Activated CD8-positive, alpha-beta memory T cell treated with anti-CD3 and anti-CD28 coated beads, Interleukin-2, amount 10 ng/mL, durations not matched to agents 7 days and 5 days (primary cell): ENCODE measurements at regions not wholly inside any gene's neighbourhood (a gene's known extent, or its start where the extent isn't known, plus 50 kb on each side); places are given as distances from the start of the nearest gene placed in this dataset.

Experiments used
- ATAC-seq: fragments of 150-1000 bp; cut with Tn5 transposase; one replicate; pipeline ENCODE4 v1.10.0; 2021; ENCODE audit warnings: moderate library complexity
- CTCF ChIA-PET: fragments of 350-600 bp; sonication (Branson Sonifier 250); formaldehyde crosslinking; loops from one replicate; lab custom pipeline; 2021; ENCODE audit warnings: antibody characterized with exemption; lab: Charles Lee
- DNase-seq: peaks from one replicate; pipeline ENCODE4 v3.0.0-alpha.2; 2020
- H3K27ac Mint-ChIP-seq: one replicate; pipeline ENCODE4 v1.8.0; 2021; ENCODE audit warnings: mild to moderate bottlenecking, mixed read lengths
- H3K27me3 Mint-ChIP-seq: one replicate; pipeline ENCODE4 v1.8.0; 2021; ENCODE audit warnings: mixed read lengths
- H3K36me3 Mint-ChIP-seq: one replicate; pipeline ENCODE4 v1.8.0; 2021; ENCODE audit warnings: mild to moderate bottlenecking, mixed read lengths
- H3K4me1 Mint-ChIP-seq: one replicate; pipeline ENCODE4 v1.8.0; 2021; ENCODE audit warnings: mixed read lengths
- H3K4me3 Mint-ChIP-seq: one replicate; pipeline ENCODE4 v1.8.0; 2021; ENCODE audit warnings: mild to moderate bottlenecking, moderate library complexity, mixed read lengths
- H3K9me3 Mint-ChIP-seq: one replicate; pipeline ENCODE4 v1.8.0; 2022; ENCODE audit warnings: low read depth, mixed read lengths

DNA sequence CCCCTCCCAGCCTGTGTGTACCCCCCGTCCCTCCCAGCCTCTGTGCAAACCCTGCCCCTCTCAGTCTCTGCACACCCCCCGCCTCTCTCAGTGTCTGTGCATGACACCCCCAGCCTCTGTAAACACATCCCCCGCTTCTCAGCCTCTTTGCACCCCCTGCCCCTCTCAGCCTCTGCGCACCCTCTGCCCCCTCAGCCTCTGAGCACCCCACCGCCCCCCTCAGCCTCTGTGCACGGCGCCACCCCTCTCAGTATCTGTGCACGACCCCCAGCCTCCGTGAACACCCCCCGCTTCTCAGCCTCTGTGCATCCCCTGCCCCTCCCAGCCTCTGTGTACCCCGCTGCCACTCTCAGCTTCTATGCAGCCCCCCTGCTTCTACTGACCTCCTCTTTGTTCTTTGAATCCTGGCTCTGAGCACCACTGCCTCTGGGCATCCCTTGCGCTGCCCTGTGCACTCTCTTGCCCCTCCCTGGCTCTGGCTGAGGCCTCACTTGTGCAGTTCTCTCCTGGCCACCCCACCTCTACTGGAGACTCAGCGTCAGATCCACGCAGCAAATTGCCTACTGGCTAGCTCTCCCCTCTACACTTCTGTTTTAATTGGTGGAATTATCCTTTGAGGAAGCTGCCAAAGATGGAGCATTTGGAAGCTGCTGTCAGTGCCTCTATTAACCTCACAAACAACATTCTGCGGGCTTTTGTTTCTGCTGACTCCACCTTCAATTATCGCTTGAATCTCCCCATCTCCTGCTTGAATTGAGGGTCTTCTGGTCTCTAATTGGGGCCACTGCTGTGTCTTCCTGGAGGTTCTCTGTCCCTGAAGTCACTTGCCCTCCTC is 838.6 kb downstream of the TBC1D22A start:
- peak; percentile 7 for DNase-seq
- Mint-ChIP-seq H3K4me1 (no peaks in the 10 kb centered on the region), H3K9me3 (no peaks in the 10 kb centered on the region), H3K27ac (no peak overlapping the region), H3K27me3 (no peaks in the 10 kb centered on the region), H3K4me3 (no peak overlapping the region), H3K36me3 (no peaks in the 10 kb centered on the region)
- ATAC-seq, result no peak
- CTCF ChIA-PET, result no interaction called here

DNA sequence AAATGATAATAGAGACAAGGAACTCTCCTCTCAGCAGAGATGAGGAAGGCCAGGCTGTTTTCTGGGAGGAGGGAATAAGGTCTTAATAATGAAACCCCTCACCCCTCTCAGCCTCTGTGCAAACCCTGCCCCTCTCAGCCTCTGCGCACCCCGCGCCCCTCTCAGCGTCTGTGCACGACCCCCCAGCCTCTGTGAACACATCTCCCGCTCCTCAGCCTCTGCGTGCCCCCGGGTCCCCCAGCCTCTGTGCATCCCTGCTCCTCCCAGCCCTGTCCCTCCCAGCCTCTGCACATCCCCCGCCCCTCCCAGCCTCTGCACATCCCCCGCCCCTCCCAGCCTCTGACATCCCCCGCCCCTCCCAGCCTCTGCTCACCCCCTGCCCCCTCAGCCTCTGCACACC is 837.8 kb downstream of the TBC1D22A start:
- Mint-ChIP-seq H3K9me3 (no peaks in the 10 kb centered on the region), H3K36me3 (no peaks in the 10 kb centered on the region), H3K27ac (no peak overlapping the region), H3K27me3 (no peaks in the 10 kb centered on the region), H3K4me1 (no peaks in the 10 kb centered on the region), H3K4me3 (no peak overlapping the region)
- DNase-seq (peak; percentile 12), ATAC-seq (no peak)
- CTCF ChIA-PET, result no interaction called here

DNA sequence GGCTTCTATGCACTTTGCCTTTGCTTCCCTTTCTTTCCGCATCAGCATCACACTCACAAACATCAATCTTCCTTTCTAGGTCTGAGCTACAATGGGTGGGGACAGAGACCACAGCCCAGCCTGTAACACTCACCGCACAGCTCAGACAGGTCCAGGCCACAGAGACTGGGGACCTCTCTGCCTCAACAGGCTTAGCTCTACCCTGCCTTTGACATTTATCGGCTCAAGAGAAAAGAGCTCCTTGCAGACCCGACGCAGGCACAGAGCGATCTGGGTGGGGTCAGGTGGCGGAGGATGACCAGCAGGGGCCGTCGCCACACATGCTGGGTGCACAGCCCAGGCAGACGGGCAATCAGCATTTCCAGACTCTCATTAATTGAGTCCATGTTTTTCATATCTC is 837.3 kb downstream of the TBC1D22A start:
- Mint-ChIP-seq H3K4me1 (no peaks in the 10 kb centered on the region), H3K27ac (no peak overlapping the region), H3K4me3 (no peak overlapping the region), H3K27me3 (no peaks in the 10 kb centered on the region), H3K9me3 (no peaks in the 10 kb centered on the region), H3K36me3 (no peaks in the 10 kb centered on the region)
- no peak for ATAC-seq
- peak; percentile 12 for DNase-seq
- CTCF ChIA-PET, result interaction anchor here (0.6 kb wide), 1 partner anchor 20 kb away, joined by 3 read pairs; no protein-coding TSS in a partner anchor

- H3K4me1 Mint-ChIP-seq, result no peaks in the 10 kb centered on the region
- no peaks in the 10 kb centered on the region for H3K36me3 Mint-ChIP-seq
- no peak for ATAC-seq
- H3K27me3 Mint-ChIP-seq, result no peaks in the 10 kb centered on the region
- CTCF ChIA-PET, result no interaction called here
- H3K27ac Mint-ChIP-seq, result no peak overlapping the region
- no peak overlapping the region for H3K4me3 Mint-ChIP-seq
- H3K9me3 Mint-ChIP-seq, result no peaks in the 10 kb centered on the region
- peak; percentile 3 for DNase-seq
Measured at GRCh38 chr22:47598864-47599263, 836.4 kb downstream of the TBC1D22A start.

GRCh38 chr22:47597041-47597440 is 834.6 kb downstream of the TBC1D22A start:
- no peak for DNase-seq
- H3K4me3 Mint-ChIP-seq, result no peak overlapping the region
- H3K27me3 Mint-ChIP-seq, result no peaks in the 10 kb centered on the region
- ATAC-seq, result no peak
- H3K4me1 Mint-ChIP-seq, result no peaks in the 10 kb centered on the region
- no peaks in the 10 kb centered on the region for H3K9me3 Mint-ChIP-seq
- H3K27ac Mint-ChIP-seq, result no peak overlapping the region
- CTCF ChIA-PET, result no interaction called here
- no peaks in the 10 kb centered on the region for H3K36me3 Mint-ChIP-seq

DNA sequence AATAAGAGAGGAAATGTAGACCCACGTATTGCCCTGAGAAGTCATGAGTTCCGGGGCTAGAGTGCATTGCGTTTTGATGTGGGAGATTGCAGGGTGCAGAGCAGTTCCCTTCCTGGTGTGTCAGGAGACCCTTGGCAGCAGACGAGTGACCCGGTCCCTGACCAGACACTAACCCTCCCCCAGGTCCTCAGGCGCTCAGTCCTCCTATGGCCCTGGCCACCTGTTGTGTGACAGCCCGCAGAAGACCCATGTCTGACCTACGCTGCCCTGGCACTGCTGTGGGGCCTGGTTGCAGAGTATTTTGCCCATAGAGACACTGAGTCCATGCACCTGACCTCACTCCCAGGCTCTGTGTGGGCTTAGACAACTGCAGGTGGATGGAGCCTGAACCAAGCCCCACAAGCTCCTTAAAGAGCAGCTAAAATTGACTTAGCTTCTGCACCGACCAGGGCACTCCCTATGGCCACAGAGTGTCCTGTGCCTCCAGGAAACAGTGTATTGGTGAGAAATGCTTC is 833.8 kb downstream of the TBC1D22A start:
- ATAC-seq (no peak), DNase-seq (no peak)
- CTCF ChIA-PET, result no interaction called here
- Mint-ChIP-seq H3K9me3 (no peaks in the 10 kb centered on the region), H3K36me3 (no peaks in the 10 kb centered on the region), H3K4me3 (no peak overlapping the region), H3K27me3 (no peaks in the 10 kb centered on the region), H3K4me1 (no peaks in the 10 kb centered on the region), H3K27ac (no peak overlapping the region)

- no peaks in the 10 kb centered on the region for H3K27me3 Mint-ChIP-seq
- H3K4me3 Mint-ChIP-seq, result no peak overlapping the region
Measured at GRCh38 chr22:47594836-47595521, 832.5 kb downstream of the TBC1D22A start.

GRCh38 chr22:47593911-47594311 is 831.5 kb downstream of the TBC1D22A start:
- Mint-ChIP-seq H3K4me3 (no peak overlapping the region), H3K27me3 (no peaks in the 10 kb centered on the region), H3K36me3 (no peaks in the 10 kb centered on the region), H3K27ac (no peak overlapping the region), H3K4me1 (no peaks in the 10 kb centered on the region), H3K9me3 (no peaks in the 10 kb centered on the region)
- no peak for DNase-seq
- no peak for ATAC-seq
- CTCF ChIA-PET, result no interaction called here

More at GRCh38 chr22:47594836-47595521, 832.5 kb downstream of the TBC1D22A start:
- H3K9me3 Mint-ChIP-seq, result no peaks in the 10 kb centered on the region
- ATAC-seq, result no peak
- no peak overlapping the region for H3K27ac Mint-ChIP-seq
- no peaks in the 10 kb centered on the region for H3K4me1 Mint-ChIP-seq
- CTCF ChIA-PET, result interaction anchor here (0.6 kb wide), 1 partner anchor 15 kb away, joined by 3 read pairs; no protein-coding TSS in a partner anchor
- no peak for DNase-seq
- H3K36me3 Mint-ChIP-seq, result no peaks in the 10 kb centered on the region

DNA sequence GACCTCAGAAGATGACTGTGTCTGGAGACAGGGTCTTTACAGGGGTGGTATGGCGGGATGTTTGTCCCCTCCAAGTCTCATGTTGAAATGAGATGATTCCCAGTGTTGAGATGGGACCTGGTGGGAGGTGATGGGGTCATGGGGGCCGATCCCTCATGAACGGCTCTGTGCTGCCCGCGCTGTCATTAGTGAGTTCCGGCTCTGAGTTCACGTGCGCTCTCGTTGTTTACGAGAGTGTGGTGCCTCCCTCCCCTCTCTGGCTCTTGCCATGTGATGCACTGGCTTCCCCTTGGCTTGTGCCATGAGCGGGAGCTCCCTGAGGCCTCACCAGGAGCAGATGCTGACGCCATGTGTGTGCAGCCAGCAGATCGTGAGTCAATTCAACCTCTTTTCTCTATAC is 830.8 kb downstream of the TBC1D22A start:
- CTCF ChIA-PET, result no interaction called here
- no peak overlapping the region for H3K4me3 Mint-ChIP-seq
- H3K27ac Mint-ChIP-seq, result no peak overlapping the region
- no peak for DNase-seq
- no peaks in the 10 kb centered on the region for H3K9me3 Mint-ChIP-seq
- no peaks in the 10 kb centered on the region for H3K36me3 Mint-ChIP-seq
- H3K27me3 Mint-ChIP-seq, result no peaks in the 10 kb centered on the region
- ATAC-seq, result no peak
- no peaks in the 10 kb centered on the region for H3K4me1 Mint-ChIP-seq

- H3K9me3 Mint-ChIP-seq, result no peaks in the 10 kb centered on the region
- H3K27me3 Mint-ChIP-seq, result no peaks in the 10 kb centered on the region
- ATAC-seq (no peak), DNase-seq (no peak)
- H3K4me1 Mint-ChIP-seq, result no peaks in the 10 kb centered on the region
- CTCF ChIA-PET, result no interaction called here
- no peak overlapping the region for H3K4me3 Mint-ChIP-seq
- no peaks in the 10 kb centered on the region for H3K36me3 Mint-ChIP-seq
- no peak overlapping the region for H3K27ac Mint-ChIP-seq
Measured at GRCh38 chr22:47592791-47593190, 830.3 kb downstream of the TBC1D22A start.

- ATAC-seq, result no peak
- Mint-ChIP-seq H3K27ac (no peak overlapping the region), H3K36me3 (no peaks in the 10 kb centered on the region), H3K4me1 (no peaks in the 10 kb centered on the region), H3K4me3 (no peak overlapping the region), H3K27me3 (no peaks in the 10 kb centered on the region), H3K9me3 (no peaks in the 10 kb centered on the region)
- CTCF ChIA-PET, result no interaction called here
- no peak for DNase-seq
Measured at GRCh38 chr22:47591709-47592108, 829.3 kb downstream of the TBC1D22A start.

GRCh38 chr22:47591016-47591415 is 828.6 kb downstream of the TBC1D22A start:
- Mint-ChIP-seq H3K4me3 (no peak overlapping the region), H3K4me1 (no peaks in the 10 kb centered on the region), H3K36me3 (no peaks in the 10 kb centered on the region), H3K27me3 (no peaks in the 10 kb centered on the region), H3K9me3 (no peaks in the 10 kb centered on the region), H3K27ac (no peak overlapping the region)
- CTCF ChIA-PET, result no interaction called here
- DNase-seq, result no peak
- ATAC-seq, result no peak

DNA sequence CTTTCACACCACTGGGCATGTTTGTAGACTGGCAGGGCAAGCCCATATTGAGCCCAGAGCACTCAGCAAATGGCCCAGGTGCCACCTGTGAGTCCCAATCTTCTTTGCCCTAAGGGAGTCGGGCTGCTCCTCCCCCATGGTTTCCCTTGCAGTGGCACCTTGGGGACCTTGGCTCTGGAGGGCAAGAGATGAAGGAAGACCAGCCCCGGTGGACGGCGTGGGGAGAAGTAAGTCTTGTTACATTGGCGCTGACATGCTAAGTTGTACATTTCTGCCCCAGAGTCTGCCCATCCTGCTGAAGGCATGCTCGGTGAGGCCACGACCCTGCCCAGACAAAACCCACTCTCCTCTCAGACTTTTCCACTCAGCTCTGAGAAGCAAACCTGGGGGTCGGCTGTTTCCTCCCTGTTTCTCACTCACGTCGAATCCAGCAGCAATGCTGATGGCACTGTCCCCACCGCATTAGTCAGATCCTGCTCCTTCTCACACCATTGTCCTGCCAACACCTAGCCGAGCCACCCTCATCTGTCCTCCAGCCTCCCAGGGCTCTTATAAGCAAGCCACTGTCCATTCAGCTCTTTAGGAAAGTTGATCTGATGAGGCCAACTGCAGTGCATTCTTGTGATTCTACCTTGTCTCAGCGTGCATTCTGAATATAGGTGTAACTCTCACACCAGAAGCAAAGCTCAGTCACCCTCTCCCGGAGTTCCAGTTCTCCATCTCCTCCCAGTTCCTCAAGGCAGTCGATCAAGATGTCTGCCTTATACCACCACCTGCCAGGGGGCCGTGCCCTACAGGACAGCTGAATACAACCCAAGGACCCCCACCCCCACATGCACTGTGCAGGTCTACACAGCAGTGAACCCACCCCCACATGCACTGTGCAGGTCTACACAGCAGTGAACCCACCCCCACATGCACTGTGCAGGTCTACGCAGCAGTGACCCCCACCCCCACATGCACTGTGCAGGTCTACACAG is 827.1 kb downstream of the TBC1D22A start:
- Mint-ChIP-seq H3K4me3 (no peak overlapping the region), H3K4me1 (no peaks in the 10 kb centered on the region), H3K27me3 (no peaks in the 10 kb centered on the region), H3K27ac (no peak overlapping the region), H3K9me3 (peaks cover 3% of the 10 kb centered on the region), H3K36me3 (no peaks in the 10 kb centered on the region)
- CTCF ChIA-PET, result no interaction called here
- no peak for DNase-seq
- ATAC-seq, result no peak
